Effector CD8-positive, alpha-beta T cell (primary cell): ENCODE measurements at regions not wholly inside any gene's neighbourhood (a gene's known extent, or its start where the extent isn't known, plus 50 kb on each side); places are given as distances from the start of the nearest gene placed in this dataset.
"Not testable (repeated sequence)": the region's sequence is repeated elsewhere in the genome, so short reads cannot be mapped to it uniquely, and the experiment has no call there.

Experiments
- DNase-seq: peaks from one replicate; lab custom pipeline; 2025; lab: John Stamatoyannopoulos, UW

DNA sequence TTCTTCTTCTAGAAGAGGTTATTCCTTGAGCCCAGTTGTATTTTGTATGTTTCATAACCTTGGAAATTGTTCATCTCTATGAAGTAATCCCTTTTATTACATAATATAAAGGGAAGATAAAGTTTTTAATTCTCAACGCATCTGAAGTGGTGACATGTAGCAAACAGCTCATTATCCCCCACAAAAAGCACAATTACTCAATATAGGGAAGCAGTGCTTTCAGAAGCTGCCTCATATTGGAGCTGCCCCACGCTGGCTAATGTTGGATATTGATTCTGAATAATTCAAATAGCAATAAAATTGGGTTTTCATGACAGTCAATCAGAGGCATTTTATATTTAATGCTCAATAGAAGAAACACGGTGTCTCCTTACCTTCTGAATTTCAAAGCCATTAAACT, 604.3 kb upstream of the RBFOX1 start:
- no peak for DNase-seq

DNA sequence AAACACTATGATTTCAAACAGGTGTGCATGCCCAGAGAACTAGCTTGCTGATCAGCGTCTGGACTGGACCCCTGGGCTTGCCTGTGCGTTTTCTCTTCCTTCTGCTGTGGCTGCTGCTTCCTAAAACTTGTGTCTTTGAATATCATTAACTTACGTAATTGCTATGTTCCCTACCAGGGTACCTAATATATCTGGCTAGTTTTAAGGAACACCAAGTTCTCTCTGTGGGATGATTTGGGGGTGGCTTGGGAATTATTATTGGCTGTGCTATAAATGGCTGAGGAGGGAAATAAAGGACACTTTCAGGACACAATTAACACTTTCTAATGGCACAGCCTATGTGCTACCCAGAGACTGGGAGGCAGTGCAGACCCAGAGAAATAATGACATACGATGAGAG, 606.0 kb upstream of the RBFOX1 start:
- DNase-seq = no peak

DNA sequence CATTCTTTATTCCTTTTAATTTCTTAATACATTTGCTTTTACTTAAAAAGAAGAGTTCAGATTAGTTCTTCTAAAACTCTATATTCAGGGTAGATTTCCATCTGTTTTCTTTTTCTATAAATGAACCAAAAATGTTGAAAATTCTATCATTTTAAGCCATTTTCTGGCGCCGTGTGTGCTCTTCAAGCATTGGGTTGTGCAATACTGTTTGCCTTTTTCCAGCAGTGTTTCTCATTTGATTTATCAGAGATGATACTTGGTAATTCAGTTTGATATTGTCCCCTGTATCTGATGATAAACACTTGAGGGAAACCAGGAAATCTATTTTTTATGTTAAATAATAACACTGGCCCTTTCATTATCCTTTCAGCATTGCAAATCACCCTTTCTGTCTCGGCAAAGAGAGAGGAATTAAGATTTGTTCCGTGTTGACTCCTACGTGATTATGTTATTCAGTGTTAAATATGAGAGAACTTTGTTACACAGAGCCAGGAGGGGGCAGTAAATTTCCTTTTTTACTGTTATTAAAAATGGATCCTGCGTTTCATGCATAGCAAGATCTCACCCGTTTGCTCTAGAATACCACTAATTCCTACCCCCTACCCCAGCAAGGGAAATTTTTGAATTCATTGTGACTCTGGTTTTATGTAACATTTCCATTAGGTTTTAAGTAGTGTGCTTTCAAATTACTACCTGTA, 606.9 kb upstream of the RBFOX1 start:
- DNase-seq = no peak

DNA sequence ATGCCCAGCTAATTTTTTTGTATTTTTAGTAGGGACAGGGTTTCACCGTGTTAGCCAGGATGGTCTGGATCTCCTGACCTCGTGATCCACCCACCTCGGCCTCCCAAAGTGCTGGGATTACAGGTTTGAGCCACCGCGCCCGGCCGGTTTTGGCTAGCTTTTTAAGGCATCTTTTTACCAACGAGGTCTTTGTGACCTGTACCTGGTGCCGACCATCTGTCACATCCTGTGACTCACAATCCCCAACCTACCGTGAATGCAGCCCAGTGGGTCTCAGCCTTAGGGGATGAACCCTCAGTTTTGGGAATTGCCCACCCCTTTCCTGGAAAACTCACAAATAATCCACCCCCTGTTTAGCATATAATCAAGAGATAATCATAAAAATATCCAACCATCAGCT, 607.4 kb upstream of the RBFOX1 start:
- not testable (repeated sequence) for DNase-seq

DNA sequence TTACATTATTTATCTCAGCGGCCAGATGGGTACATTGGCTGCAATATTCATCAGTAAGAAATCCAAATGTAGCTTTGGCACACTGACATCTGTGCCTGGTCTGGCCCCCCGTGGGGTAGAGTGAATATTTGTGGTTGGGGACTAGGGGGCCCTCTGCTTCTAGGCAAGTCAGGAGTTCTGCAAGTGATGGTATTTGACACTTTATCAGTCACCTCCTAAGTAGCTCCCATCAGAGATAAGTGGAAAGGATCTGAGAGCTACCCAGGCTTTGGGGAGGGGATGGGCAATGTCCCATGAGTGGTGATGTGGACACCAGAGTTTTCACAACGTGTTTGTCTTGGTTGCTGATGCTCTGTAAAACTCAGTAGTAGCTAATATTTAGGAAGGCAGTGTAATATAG, 609.9 kb upstream of the RBFOX1 start:
- DNase-seq = no peak

DNA sequence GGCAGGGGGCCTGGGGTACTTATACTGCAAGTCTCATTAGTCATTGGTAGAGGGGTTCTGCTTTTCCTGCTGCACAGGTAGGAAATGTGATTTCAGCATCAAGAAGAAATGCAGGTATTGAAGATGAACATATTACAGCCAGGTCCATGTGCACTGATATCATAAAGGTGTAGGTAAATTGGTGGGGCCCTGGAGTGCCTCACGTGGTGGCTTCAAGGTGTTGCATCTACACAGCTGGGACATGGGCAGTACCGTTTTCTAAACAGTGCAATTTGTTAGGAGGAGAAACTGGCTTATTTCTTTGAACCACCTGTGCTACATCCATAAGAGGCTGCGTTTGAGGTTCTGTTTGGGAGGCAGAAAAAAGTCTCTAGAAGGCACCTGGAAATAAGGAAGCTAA, 618.1 kb upstream of the RBFOX1 start:
- no peak for DNase-seq

DNA sequence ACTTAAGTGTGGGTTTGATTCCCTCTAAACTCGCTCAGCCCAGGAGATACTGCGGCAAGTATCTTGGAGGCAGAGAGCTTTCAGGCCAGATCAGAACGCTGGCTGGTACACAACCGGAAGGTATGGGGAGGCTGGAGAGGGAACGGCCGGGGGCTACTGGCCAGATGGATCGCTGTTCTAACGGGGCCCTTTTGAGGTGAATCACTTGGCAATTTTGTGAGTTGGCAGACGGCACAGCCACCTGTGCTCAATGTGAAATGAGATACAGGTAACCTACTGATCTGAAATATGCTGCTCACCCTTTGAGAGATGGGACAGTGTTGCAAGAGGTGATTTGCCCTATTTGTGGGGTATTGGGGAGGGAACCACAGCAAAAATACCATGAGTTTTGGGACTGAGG, 622.9 kb upstream of the RBFOX1 start:
- no peak for DNase-seq

DNA sequence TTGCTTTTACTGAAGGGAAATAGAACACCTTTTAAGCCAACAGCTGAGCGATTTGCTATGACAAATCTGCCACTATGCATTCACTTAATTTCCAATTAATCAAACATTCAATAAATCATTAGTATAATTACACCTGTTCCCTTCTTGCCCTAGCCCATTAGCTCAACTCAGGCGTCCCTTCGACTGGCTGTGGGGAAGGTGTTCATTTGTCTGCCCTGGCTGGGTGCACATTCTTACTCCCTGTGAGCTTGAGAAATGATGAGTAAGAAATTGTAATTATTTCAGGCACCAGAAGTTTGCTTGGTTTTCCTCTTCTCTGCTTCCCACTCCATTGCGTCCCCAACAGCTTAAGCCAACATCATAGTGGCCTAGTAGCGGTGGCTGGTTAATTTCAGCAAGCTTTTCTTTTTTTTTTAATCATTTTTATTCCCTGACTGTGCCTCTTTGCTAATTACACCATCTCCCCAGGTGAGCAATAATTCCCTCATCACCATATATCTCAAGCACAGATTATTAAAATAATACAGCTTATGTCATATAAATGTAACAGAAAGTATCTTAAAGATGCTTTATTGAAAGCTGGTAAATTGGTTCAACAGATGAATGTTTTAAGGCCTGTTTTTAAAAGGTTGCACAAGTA, 623.9 kb upstream of the RBFOX1 start:
- DNase-seq = no peak

DNA sequence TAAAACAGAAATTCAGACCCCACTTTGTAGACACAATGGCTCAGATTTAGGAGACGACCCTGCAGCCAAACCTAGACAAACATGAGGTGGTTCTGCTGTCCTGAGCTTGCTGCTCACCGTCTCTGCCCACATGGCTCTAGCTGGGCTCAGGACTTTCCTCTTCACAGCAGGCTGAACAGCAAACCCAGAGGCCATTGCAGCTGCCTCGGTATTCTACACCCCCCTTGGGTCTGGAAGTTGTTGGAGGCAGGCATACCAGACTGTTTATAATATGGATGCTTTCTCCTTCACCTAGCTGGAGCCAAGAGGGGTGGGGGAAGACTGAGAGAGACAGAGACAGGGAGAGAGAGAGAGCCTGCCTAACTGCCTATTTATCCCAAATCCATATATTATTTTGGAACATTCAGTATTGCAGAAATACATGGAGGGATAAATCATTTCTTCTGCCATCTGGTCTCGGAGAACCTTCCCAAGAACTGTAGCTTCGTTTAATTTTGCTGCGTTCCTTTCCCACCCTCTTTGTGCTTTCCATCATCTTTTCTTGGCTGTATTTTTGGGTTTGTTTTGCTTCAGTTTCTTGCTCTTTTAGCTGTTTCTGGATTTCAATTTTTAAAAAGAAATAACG, 628.2 kb upstream of the RBFOX1 start:
- no peak for DNase-seq

DNA sequence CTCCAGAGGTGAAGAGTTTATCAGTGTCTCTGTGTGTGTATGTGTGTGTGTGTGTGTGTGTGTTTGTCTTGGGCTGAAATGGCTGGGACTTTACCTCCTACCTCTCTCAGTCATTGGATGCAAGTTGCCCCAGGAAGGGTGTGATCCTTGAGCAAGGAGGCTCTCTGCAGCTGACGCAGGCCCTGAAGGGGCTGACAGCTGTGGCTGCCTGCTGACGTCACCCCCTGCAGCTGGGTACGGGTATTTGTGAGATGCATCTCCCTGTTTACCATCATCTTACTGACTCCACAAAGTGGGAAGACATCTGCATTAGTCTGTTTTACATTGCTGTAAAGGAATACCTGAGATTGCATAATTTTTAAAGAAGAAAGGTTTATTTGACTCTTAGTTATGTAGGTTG, 631.5 kb upstream of the RBFOX1 start:
- no peak for DNase-seq

DNA sequence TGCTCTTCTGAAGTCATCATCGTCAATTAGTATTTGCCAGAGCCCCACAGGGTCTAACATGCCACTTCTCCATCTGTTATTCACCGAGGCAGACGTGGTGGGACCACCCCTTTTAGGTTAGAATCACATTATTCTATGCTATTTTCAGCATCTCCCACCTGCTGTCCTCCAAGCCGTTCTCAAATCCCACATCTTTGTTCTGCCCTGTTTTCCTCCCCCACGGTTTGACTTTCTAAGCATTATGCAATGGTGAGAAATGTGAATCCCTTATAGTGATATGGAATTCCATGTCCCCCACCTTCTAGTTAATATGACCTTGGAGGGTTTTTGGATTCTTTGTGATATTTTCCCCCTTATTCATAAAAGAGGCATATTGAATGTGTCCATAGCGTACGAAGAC, 634.1 kb upstream of the RBFOX1 start:
- no peak for DNase-seq

DNA sequence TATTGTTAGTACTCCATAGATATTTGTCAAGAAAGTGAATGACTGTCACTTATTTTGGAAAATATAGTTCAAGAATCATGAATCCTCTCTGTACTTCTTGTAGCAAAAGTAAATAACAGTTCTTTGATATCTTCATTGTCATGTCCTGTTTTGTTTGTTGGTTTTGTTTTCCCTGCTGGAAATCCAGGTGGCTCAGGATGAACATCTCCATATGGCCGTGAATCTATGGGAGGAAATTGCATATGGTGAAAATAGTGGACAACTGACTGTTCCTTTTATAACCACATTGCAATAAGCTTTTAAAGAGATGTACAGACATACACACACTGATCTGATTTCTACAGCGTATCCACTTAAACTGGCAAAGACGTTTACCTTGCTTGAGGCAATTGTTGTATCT, 637.0 kb upstream of the RBFOX1 start:
- DNase-seq = no peak

DNA sequence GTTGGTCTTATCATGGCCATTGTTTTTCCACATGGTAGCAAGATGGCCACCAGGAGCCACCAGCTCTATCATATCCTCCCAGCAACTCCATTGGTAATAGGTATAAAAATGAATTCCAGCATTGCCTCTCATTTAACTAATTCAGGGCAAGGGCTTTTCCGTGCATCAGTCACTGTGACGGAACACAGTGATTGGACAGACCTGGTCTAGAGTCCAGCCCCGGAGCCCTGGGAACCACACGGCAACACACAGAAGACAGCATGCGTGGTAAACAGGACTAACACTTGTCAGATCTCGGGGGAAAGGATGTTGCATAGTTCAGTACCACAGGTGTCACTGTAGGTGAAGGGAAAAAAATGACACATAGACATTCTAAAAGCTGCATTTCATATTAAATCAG, 638.0 kb upstream of the RBFOX1 start:
- no peak for DNase-seq

DNA sequence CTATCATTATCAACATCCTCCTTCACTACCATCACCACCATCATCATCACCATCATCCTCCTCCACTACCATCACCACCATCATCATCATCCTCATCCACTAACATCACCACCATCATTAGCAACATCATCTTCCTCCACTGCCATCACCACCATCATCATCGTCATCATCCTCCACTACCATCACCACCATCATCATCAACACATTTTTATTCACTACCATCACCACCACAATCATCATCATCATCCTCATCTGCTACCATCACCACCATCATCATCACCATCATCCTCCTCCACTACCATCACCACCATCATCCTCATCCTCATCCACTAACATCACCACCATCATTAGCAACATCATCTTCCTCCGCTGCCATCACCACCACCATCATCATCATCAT, 639.2 kb upstream of the RBFOX1 start:
- DNase-seq = not testable (repeated sequence)

DNA sequence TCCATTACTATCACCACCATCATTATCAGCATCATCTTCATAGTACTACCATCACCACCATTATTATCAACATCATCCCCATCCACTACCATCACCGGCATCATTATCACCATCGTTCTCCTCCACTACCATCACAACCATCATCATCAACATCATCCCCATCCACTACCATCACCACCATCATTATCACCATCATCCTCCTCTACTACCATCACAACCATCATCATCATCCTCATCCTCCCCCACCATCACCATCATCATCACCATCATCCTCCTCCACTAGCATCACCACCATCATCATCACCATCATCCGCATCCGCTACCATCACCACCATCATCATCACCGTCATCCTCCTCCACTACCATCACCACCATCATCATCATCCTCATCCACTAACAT, 639.8 kb upstream of the RBFOX1 start:
- no peak for DNase-seq

DNA sequence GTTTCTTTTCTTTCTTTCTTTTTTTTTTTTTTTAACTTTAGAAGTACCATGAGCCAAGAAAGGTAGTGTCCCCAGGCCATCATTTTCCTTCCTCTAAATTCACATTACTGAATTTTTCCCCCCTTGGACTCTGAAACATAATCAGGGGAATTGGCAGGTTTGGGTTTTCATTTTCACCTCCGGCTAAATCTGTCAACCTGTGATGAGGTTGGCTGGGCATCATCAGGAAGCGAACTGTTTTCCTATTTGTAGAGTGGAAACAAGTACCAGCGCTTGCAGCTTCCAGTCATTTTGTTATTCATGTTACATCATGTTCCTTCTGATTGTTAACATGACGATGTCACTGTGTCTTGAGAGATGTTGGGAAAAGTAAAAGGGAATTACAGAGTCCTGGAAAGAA, 641.9 kb upstream of the RBFOX1 start:
- no peak for DNase-seq

DNA sequence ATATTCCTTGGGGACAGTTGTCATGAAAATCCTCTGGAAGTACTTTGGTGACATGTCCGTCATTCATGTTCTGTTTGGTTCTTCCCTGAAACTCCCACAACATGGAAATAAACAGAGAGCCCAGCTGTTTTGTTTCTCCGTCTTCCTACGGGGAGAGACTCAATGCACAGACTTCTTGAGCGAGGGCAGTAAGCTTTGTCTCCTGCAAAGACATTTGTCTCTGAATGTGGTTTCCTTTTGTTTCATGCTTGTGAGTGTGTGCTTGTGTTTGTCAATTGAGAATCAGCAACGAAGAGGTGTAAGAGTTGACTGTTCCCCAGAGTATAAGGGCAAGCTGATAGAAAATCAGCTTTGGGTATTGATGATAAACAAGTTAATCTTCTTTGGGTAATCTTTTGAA, 643.0 kb upstream of the RBFOX1 start:
- DNase-seq = no peak

DNA sequence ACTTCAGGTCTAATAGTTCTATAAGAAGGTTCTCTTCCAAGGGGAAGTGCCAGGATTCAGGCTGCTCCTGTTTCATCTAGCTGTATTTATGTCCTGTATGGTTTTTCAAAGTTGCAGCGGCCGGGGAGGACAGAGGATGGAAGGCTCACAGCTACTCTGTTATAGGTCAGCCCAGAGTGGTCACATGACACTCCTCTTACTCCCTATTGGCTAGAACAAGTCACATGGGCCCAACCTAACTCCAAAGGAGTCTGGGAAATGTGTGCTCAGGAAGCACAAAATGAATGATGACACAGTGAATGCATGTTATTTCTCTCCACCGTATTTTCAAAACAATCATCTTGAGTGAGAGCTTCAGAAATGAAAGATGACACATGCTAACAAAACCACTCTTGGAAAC, 645.1 kb upstream of the RBFOX1 start:
- no peak for DNase-seq

DNA sequence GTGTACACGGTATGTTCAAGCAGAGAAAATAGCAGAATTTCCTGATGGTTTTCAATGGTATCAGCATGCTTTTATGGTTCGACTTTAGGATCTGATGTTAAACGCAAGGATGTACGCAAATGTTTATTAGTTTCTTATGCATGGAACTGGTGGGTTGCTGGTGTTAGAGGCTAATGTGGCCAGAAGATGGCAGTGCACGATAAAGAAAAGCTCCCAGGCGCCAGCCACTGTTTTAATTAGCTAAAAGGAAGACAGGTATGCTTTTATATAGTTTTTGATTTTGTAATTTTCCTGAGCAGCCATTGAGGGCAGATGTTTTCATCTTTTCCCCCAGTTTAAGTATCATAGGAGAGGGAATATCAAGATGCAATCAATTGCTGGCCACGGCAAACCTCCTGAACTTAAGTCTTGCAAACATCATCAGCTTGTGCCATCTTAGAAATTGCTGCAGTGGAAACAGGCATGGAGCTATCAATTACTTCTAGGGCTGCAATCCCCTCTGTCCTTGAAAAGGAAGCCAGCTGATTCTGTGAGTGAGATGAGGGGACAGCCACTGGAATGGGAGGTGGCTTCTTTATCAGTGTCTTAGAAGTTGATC, 648.5 kb upstream of the RBFOX1 start:
- no peak for DNase-seq

DNA sequence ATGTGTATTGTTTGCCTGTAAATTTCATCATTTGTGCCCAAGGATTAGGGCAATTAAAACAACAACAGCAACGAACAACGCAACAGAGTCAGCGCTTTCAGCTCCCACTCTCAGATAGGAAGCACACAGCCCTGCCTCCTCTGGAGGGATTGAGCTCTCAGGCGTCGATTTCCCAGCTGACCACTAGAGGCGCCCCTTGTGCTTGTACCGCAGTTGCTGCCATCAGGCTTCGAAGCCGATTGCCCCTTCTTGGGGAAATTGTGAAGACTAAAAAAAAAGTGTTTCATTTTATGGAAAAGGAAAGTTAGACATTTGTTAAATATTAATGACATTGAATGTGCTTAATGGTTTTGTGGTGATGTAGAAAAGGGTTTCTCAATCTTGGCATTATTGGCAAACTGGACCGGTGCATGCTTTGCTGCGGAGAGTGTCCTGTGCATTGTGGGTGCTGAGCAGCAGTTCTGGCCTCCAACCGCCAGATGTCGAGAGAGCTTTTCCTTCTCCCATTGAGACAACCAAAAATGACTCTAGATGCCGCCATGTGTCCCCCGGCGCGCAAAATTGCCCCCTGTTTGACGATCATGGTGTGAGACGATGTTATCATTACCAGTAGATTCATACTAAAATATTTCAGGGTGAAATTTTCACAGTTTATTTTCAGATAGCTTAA, 650.4 kb upstream of the RBFOX1 start:
- DNase-seq = no peak

DNA sequence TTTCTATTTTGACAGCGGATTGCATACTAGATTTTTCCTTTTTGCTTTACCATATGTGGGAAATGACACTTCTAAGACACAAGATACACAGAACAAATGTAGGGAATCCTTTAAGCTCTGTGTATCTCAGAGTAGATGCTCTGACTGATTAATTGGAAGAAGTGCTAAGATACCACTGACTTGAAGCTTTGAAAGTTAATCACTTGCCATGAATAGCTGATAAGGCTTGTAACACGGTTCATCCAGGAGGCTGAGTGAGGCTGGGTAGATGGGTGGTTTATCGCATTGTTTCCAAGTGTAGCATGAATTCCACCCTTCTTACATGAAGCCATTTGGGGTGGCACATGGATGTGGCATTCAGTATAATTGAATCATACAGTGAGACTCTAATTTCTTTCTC, 654.1 kb upstream of the RBFOX1 start:
- DNase-seq = no peak

DNA sequence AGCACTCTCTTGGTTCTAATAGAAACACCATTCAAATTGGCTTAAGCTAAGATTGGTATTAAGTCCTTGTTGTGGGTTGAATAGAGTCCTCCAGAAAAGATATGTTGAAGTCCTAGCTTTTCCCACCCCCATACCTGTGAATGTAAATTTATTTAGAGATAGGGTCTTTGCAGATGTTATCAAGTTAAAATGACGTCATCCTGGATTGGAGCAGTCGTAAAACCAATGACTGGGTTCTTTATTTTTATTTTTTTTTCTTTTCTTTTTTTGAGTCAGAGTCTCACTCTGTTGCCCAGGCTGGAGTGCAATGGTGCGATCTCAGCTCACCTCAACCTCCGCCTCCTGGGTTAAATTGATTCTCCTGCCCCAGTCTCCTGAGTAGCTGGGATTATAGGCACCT, 658.6 kb upstream of the RBFOX1 start:
- no peak for DNase-seq

DNA sequence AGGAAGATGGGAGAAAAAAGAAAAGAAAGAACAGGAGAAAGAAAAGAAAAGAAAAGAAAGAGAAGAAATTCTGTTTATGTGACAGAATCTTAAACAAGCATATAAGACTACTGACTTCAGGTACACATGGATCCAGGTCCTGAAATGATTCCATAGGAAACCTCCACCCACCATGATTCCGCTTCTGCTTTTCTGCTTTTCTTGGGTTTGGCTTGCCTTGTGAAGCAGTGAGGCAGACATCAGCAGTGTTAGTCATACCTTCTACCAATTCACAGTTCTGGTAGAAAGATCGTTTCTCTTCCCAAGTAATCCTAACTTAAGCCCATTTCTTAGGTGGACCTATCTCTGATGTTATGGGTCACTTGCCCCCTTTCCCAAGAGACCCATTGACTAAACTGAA, 660.1 kb upstream of the RBFOX1 start:
- no peak for DNase-seq
